PC-9 (cell line): ENCODE measurements at regions not wholly inside any gene's neighbourhood (a gene's known extent, or its start where the extent isn't known, plus 50 kb on each side); places are given as distances from the start of the nearest gene placed in this dataset.

Experiments
- BruUV-seq: library from RNA; stranded (reverse); fragments of 400-500 nt; replicated peaks from 2 replicates; lab custom pipeline; 2021; lab: Mats Ljungman, UMichigan
- CTCF ChIA-PET: fragments of 300-600 bp; sonication (Branson Sonifier 250); formaldehyde crosslinking; loops from one replicate; lab custom pipeline; 2022; ENCODE audit warnings: antibody characterized with exemption; lab: Charles Lee
- POLR2A ChIA-PET: fragments of 300-600 bp; sonication (Branson Sonifier 250); formaldehyde crosslinking; loops from one replicate; lab custom pipeline; 2022; ENCODE audit warnings: antibody characterized with exemption; ENCODE audit not compliant: unreplicated experiment; lab: Charles Lee
- DNase-seq, 2 experiments: peaks; one replicate each; pipeline versions ENCODE4 v3.0.0 to v3.0.0-alpha.2; 2015 to 2022; ENCODE audit warnings: mixed read lengths in 1 of 2
- H2AFZ ChIP-seq: fragments of 200-600 bp; sonication (generic); 2 replicates; pipeline ENCODE4 v1.8.1; 2017; ENCODE audit warnings: antibody characterized with exemption
- H3F3A ChIP-seq: fragments of 200-600 bp; sonication (generic); 2 replicates; pipeline ENCODE4 v1.8.1; 2017; ENCODE audit warnings: antibody characterized with exemption, mild to moderate bottlenecking, low read depth; ENCODE audit not compliant: insufficient read depth
- H3K27ac ChIP-seq: fragments of 200-600 bp; sonication (generic); 2 replicates; pipeline ENCODE4 v1.6.1; 2016; ENCODE audit warnings: mixed run types
- H3K27me3 ChIP-seq: fragments of 200-600 bp; sonication (generic); 2 replicates; pipeline ENCODE4 v1.6.1; 2016; ENCODE audit warnings: low read depth, mixed run types; ENCODE audit not compliant: insufficient read depth
- H3K36me3 ChIP-seq: fragments of 200-600 bp; sonication (generic); 2 replicates; pipeline ENCODE4 v1.6.1; 2016; ENCODE audit warnings: low read depth, mixed run types
- H3K4me1 ChIP-seq: fragments of 200-600 bp; sonication (generic); replicated peaks from 2 replicates; pipeline ENCODE4 v1.6.1; 2016; ENCODE audit warnings: mixed run types; ENCODE audit not compliant: insufficient read depth
- H3K4me2 ChIP-seq: fragments of 200-600 bp; sonication (generic); 2 replicates; pipeline ENCODE4 v1.6.1; 2017; ENCODE audit warnings: mixed run types
- H3K4me3 ChIP-seq: fragments of 200-600 bp; sonication (generic); 2 replicates; pipeline ENCODE4 v1.6.1; 2016; ENCODE audit warnings: mixed run types
- H3K79me2 ChIP-seq: fragments of 200-600 bp; sonication (generic); 2 replicates; pipeline ENCODE4 v1.6.1; 2017; ENCODE audit warnings: low read depth, mixed run types
- H3K9me2 ChIP-seq: fragments of 200-600 bp; sonication (generic); 2 replicates; pipeline ENCODE4 v1.8.1; 2017; ENCODE audit warnings: mild to moderate bottlenecking; ENCODE audit not compliant: insufficient read depth
- H3K9me3 ChIP-seq: fragments of 200-600 bp; sonication (generic); 2 replicates; pipeline ENCODE4 v1.8.1; 2016; ENCODE audit warnings: low read depth; ENCODE audit not compliant: insufficient read depth
- H4K20me1 ChIP-seq: fragments of 200-600 bp; sonication (generic); 2 replicates; pipeline ENCODE4 v1.8.1; 2017; ENCODE audit not compliant: insufficient read depth
- CTCF ChIP-seq: fragments of 200-600 bp; sonication (generic); conservative IDR thresholded peaks from 2 replicates; pipeline ENCODE4 v1.6.1; 2017; ENCODE audit warnings: mixed run types, antibody characterized with exemption, mild to moderate bottlenecking, moderate library complexity
- EZH2 ChIP-seq: fragments of 200-600 bp; sonication (generic); IDR thresholded peaks from 2 replicates; pipeline ENCODE4 v1.8.0; 2017; ENCODE audit warnings: antibody characterized with exemption, low read depth
- intact Hi-C: fragments of 100-400 bp; cut with micrococcal nuclease; formaldehyde crosslinking; loops from one replicate; pipeline ENCODE4 v1.10.0; 2022; ENCODE audit not compliant: unreplicated experiment

- Histone ChIP-seq H4K20me1 (no peaks in the 10 kb centered on the region), H3K27ac (no peak overlapping the region), H3K9me2 (no peaks in the 10 kb centered on the region; the same call in 1 of the 2 replicates), H3K9me3 (no peaks in the 10 kb centered on the region), H3K4me2 (no peak overlapping the region), H3K4me3 (no peak overlapping the region), H3K4me1 (no peaks in the 10 kb centered on the region), H3K36me3 (no peaks in the 10 kb centered on the region), H3K27me3 (no peaks in the 10 kb centered on the region), H3K79me2 (no peaks in the 10 kb centered on the region), H3F3A (no peaks in the 10 kb centered on the region), H2AFZ (no peak overlapping the region)
- intact Hi-C loops: no loop called here
- TF ChIP-seq CTCF (no peak), EZH2 (no peak)
- DNase-seq: no peak
- BruUV-seq: no TSS peak
- CTCF ChIA-PET: no interaction called here
- POLR2A ChIA-PET: no interaction called here
Measured at GRCh38 chr7:124269774-124270173, 236.9 kb upstream of the TMEM229A start.

GRCh38 chr7:124267154-124267553 lies 234.3 kb upstream of the TMEM229A start:
- POLR2A ChIA-PET: no interaction called here
- Histone ChIP-seq H3K27ac (no peak overlapping the region), H4K20me1 (no peaks in the 10 kb centered on the region), H3K36me3 (no peaks in the 10 kb centered on the region), H3K9me2 (no peaks in the 10 kb centered on the region), H3K4me2 (no peak overlapping the region), H3K4me3 (no peak overlapping the region), H3K79me2 (no peaks in the 10 kb centered on the region), H3F3A (no peaks in the 10 kb centered on the region), H3K4me1 (no peaks in the 10 kb centered on the region), H3K27me3 (no peaks in the 10 kb centered on the region), H2AFZ (no peak overlapping the region), H3K9me3 (no peaks in the 10 kb centered on the region)
- DNase-seq: no peak
- TF ChIP-seq EZH2 (no peak), CTCF (no peak)
- CTCF ChIA-PET: no interaction called here
- BruUV-seq: no TSS peak
- intact Hi-C loops: no loop called here

GRCh38 chr7:124263232-124263827 lies 230.5 kb upstream of the TMEM229A start:
- no peaks in the 10 kb centered on the region for H3K9me2 ChIP-seq
- CTCF ChIA-PET: no interaction called here
- no TSS peak for BruUV-seq
- POLR2A ChIA-PET: no interaction called here
- no peaks in the 10 kb centered on the region for H3K4me1 ChIP-seq
- peak overlapping the region; percentile 2; the same call in 1 of the 2 replicates for H3K4me2 ChIP-seq
- H3K79me2 ChIP-seq: no peaks in the 10 kb centered on the region
- DNase-seq: peak in 1 of 2 experiments; percentile 8
- no peak for TF ChIP-seq CTCF
- no peak for TF ChIP-seq EZH2
- H3F3A ChIP-seq: no peaks in the 10 kb centered on the region
- no peaks in the 10 kb centered on the region for H3K9me3 ChIP-seq
- intact Hi-C loops: no loop called here
- no peaks in the 10 kb centered on the region for H3K27me3 ChIP-seq
- H3K27ac ChIP-seq: no peak overlapping the region
- H2AFZ ChIP-seq: peak overlapping the region; percentile 69; the same call in 1 of the 2 replicates
- no peaks in the 10 kb centered on the region for H3K36me3 ChIP-seq
- no peak overlapping the region for H3K4me3 ChIP-seq
- H4K20me1 ChIP-seq: no peaks in the 10 kb centered on the region
